Epithelial cell of esophagus (primary cell): ENCODE measurements at regions not wholly inside any gene's neighbourhood (a gene's known extent, or its start where the extent isn't known, plus 50 kb on each side); places are given as distances from the start of the nearest gene placed in this dataset.

ENCODE experiments used
- DNase-seq: peaks from one replicate; pipeline ENCODE4 v3.0.0; 2010; ENCODE audit warnings: low read depth
- H3K4me3 ChIP-seq: 2 replicates; pipeline ENCODE4 v1.5.1; 2011; ENCODE audit warnings: mild to moderate bottlenecking, low read length, control low read depth
- CTCF ChIP-seq: IDR thresholded peaks from 2 replicates; pipeline ENCODE4 v1.5.1; 2011; ENCODE audit warnings: low read depth, mild to moderate bottlenecking, low read length, control low read depth, inconsistent platforms; ENCODE audit not compliant: insufficient read depth; ENCODE audit errors: missing control alignments

GRCh38 chr5:91998774-91999173, 615.7 kb upstream of the ARRDC3 start:
- no peak overlapping the region for H3K4me3 ChIP-seq
- TF ChIP-seq CTCF: no peak
- no peak for DNase-seq

DNA sequence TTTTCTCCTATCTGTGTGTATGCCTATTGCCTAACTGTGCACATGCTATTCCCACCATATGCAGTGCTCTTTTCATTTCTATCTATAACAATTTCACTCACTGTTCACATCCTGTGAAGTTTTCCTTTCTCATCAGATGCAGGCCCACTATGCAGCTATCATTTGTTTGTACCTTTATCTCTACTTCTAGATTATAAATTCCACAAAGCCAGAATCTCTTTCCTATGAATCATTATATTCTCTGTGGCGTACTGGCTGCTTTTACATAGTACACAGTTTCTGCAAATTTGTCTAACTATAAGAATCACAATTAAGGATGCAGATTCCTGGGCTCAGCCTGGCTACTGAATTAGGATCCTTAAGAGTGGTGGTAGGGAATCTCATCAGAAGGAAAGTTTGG, 600.8 kb upstream of the ARRDC3 start:
- no peak overlapping the region for H3K4me3 ChIP-seq
- no peak for DNase-seq

DNA sequence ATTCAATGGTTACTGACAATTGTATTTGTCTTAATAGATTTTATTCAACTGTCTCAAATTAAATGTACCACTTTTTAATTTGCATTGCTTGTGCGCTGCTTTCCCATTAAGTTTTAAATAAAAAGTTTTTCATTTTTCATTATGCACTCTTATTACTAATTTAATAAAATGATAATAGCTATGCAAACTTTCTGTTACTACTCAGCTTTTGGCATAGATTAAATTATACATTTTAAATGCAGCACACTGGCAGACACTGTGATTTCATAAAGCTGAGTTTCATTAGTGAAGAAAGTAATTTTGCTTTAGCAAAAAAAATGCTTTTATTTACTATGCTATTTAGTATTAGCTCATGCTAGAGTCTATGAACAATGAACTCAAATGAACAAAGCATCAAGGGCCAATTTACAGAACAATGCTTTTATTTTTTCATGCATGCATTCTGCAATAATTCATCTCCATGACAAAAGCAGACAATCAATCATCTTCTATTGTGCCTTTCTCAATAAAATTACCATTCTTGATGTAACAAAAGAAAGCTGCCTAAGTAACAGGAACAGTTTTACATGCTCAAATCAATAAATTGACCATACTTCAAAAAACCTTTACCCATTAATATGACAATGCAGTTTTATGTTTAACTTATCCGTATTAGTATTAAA, 595.2 kb upstream of the ARRDC3 start:
- no peak for TF ChIP-seq CTCF
- DNase-seq: no peak
- no peak overlapping the region for H3K4me3 ChIP-seq

More for the DNA sequence above, 600.8 kb upstream of the ARRDC3 start:
- TF ChIP-seq CTCF: no peak

- no peak for TF ChIP-seq CTCF
- DNase-seq: no peak
Observed at GRCh38 chr5:91977579-91977978, 594.5 kb upstream of the ARRDC3 start.

DNA sequence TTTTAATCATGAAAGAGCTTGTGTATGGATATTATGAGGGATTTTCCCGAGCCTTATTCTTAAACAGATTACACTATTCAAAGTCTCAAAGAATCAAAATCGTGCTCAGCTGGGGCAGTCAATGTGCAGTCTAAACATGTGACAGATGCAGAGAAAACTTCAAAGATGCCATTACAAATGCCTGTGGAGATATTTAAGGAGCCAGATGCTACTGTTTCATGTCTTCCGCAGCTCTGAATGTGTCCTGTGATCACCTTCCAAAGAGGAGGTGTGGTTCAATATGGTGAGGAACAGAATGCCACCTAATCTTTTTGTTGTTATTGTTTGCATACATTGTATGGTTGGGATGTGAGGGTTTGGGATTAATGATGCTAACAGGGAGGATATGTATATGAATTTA, 593.3 kb upstream of the ARRDC3 start:
- H3K4me3 ChIP-seq: no peak overlapping the region
- no peak for TF ChIP-seq CTCF
- DNase-seq: no peak

More at GRCh38 chr5:91977579-91977978, 594.5 kb upstream of the ARRDC3 start:
- H3K4me3 ChIP-seq: no peak overlapping the region

GRCh38 chr5:91963166-91963565, 580.0 kb upstream of the ARRDC3 start:
- DNase-seq: no peak
- H3K4me3 ChIP-seq: no peak overlapping the region
- no peak for TF ChIP-seq CTCF

GRCh38 chr5:91957666-91958065, 574.5 kb upstream of the ARRDC3 start:
- DNase-seq: peak; percentile 20

More at GRCh38 chr5:91957666-91958065, 574.5 kb upstream of the ARRDC3 start:
- no peak overlapping the region for H3K4me3 ChIP-seq
- TF ChIP-seq CTCF: no peak
